H9 (cell line): ENCODE measurements at regions not wholly inside any gene's neighbourhood (a gene's known extent, or its start where the extent isn't known, plus 50 kb on each side); places are given as distances from the start of the nearest gene placed in this dataset.

Source experiments
- DNase-seq: peaks from one replicate; pipeline ENCODE4 v3.0.0-alpha.2; 2017
- H2AFZ ChIP-seq: one replicate; pipeline ENCODE4 v1.6.1; 2013; ENCODE audit warnings: mild to moderate bottlenecking, low read length, control low read depth, moderate library complexity
- H2AK5ac ChIP-seq: 2 replicates; pipeline ENCODE4 v1.6.1; 2013; ENCODE audit warnings: low read length, control low read depth, mixed read lengths; ENCODE audit not compliant: insufficient read length
- H2BK120ac ChIP-seq: one replicate; pipeline ENCODE4 v1.6.1; 2013; ENCODE audit warnings: low read depth, mild to moderate bottlenecking, low read length, control low read depth, inconsistent platforms; ENCODE audit not compliant: poor library complexity, severe bottlenecking
- H2BK12ac ChIP-seq: 2 replicates; pipeline ENCODE4 v1.6.1; 2013; ENCODE audit warnings: low read length, control low read depth, mixed read lengths, low read depth; ENCODE audit not compliant: insufficient read length
- H2BK15ac ChIP-seq: 2 replicates; pipeline ENCODE4 v1.6.1; 2013; ENCODE audit warnings: low read depth, low read length, control low read depth
- H2BK20ac ChIP-seq: one replicate; pipeline ENCODE4 v1.6.1; 2013; ENCODE audit warnings: low read depth, mild to moderate bottlenecking, low read length, control low read depth, inconsistent platforms; ENCODE audit not compliant: poor library complexity, severe bottlenecking
- H2BK5ac ChIP-seq: 2 replicates; pipeline ENCODE4 v1.6.1; 2013; ENCODE audit warnings: low read length, control low read depth, mixed read lengths; ENCODE audit not compliant: insufficient read length
- H3K14ac ChIP-seq: 2 replicates; pipeline ENCODE4 v1.6.1; 2013; ENCODE audit warnings: low read length, control low read depth; ENCODE audit not compliant: insufficient read depth
- H3K18ac ChIP-seq: 2 replicates; pipeline ENCODE4 v1.6.1; 2013; ENCODE audit warnings: low read depth, mild to moderate bottlenecking, mixed read lengths, low read length, control low read depth; ENCODE audit not compliant: insufficient read length
- H3K23ac ChIP-seq: 2 replicates; pipeline ENCODE4 v1.6.1; 2013; ENCODE audit warnings: low read length, control low read depth, mixed read lengths, low read depth; ENCODE audit not compliant: insufficient read length
- H3K23me2 ChIP-seq: 2 replicates; pipeline ENCODE4 v1.6.1; 2013; ENCODE audit warnings: low read depth, mild to moderate bottlenecking, mixed read lengths, low read length, control low read depth; ENCODE audit not compliant: insufficient read length, poor library complexity, severe bottlenecking
- H3K27ac ChIP-seq: 2 replicates; pipeline ENCODE4 v1.5.1; 2013; ENCODE audit warnings: low read length, control low read depth, mixed read lengths, low read depth; ENCODE audit not compliant: insufficient read length
- H3K27me3 ChIP-seq: 2 replicates; pipeline ENCODE4 v1.6.1; 2013; ENCODE audit warnings: low read length, control low read depth, inconsistent platforms; ENCODE audit not compliant: insufficient read depth
- H3K4ac ChIP-seq: 2 replicates; pipeline ENCODE4 v1.6.1; 2013; ENCODE audit warnings: low read depth, mild to moderate bottlenecking, control low read depth, inconsistent platforms, low read length, moderate library complexity
- H3K4me1 ChIP-seq: 2 replicates; pipeline ENCODE4 v1.6.1; 2013; ENCODE audit warnings: low read length, control low read depth, inconsistent platforms; ENCODE audit not compliant: insufficient read depth
- H3K4me2 ChIP-seq: 2 replicates; pipeline ENCODE4 v1.6.1; 2013; ENCODE audit warnings: low read length, control low read depth, mixed read lengths; ENCODE audit not compliant: insufficient read length, insufficient read depth
- H3K56ac ChIP-seq: 2 replicates; pipeline ENCODE4 v1.6.1; 2013; ENCODE audit warnings: low read depth, mild to moderate bottlenecking, mixed read lengths, low read length, control low read depth; ENCODE audit not compliant: insufficient read length
- H3K79me1 ChIP-seq: 2 replicates; pipeline ENCODE4 v1.6.1; 2013; ENCODE audit warnings: low read depth, mild to moderate bottlenecking, moderate library complexity, low read length, control low read depth, inconsistent platforms; ENCODE audit not compliant: insufficient read depth, poor library complexity, severe bottlenecking
- H3K79me2 ChIP-seq: 2 replicates; pipeline ENCODE4 v1.6.1; 2013; ENCODE audit warnings: low read length, control low read depth, inconsistent platforms; ENCODE audit not compliant: insufficient read depth
- H3K9ac ChIP-seq: 2 replicates; pipeline ENCODE4 v1.6.1; 2013; ENCODE audit warnings: low read length, control low read depth, mixed read lengths; ENCODE audit not compliant: insufficient read length; ENCODE audit errors: extremely low read depth
- H3K9me3 ChIP-seq: one replicate; pipeline ENCODE4 v1.6.1; 2013; ENCODE audit warnings: low read depth, low read length, inconsistent platforms; ENCODE audit not compliant: control insufficient read depth
- H3T11ph ChIP-seq: one replicate; pipeline ENCODE4 v1.6.1; 2013; ENCODE audit warnings: mild to moderate bottlenecking, low read length, control low read depth, inconsistent platforms
- H4K20me1 ChIP-seq: one replicate; pipeline ENCODE4 v1.6.1; 2013; ENCODE audit not compliant: control insufficient read depth, insufficient read length, insufficient read depth
- H4K5ac ChIP-seq: 2 replicates; pipeline ENCODE4 v1.6.1; 2013; ENCODE audit warnings: low read depth, mild to moderate bottlenecking, mixed read lengths, low read length, control low read depth; ENCODE audit not compliant: insufficient read length
- H4K8ac ChIP-seq: replicated peaks from 2 replicates; pipeline ENCODE4 v1.6.1; 2013; ENCODE audit warnings: low read length, control low read depth, mixed read lengths, low read depth; ENCODE audit not compliant: insufficient read length
- H4K91ac ChIP-seq: 2 replicates; pipeline ENCODE4 v1.6.1; 2013; ENCODE audit warnings: low read depth, mild to moderate bottlenecking, moderate library complexity, mixed read lengths, low read length, control low read depth; ENCODE audit not compliant: insufficient read length
- H3K27ac Mint-ChIP-seq, 3 experiments: 2 replicates in 2 of 3; 3 replicates in 1 of 3; pipeline ENCODE4 v1.8.0; 2020 to 2021; ENCODE audit warnings: mixed read lengths in 3 of 3, mild to moderate bottlenecking in 1 of 3, moderate library complexity in 1 of 3
- H3K27me3 Mint-ChIP-seq: 2 replicates; pipeline ENCODE4 v1.8.0; 2021; ENCODE audit warnings: low read depth, mild to moderate bottlenecking, moderate library complexity, mixed read lengths
- H3K36me3 Mint-ChIP-seq, 3 experiments: 2 replicates in 2 of 3; 3 replicates in 1 of 3; pipeline ENCODE4 v1.8.0; 2020 to 2021; ENCODE audit warnings: low read depth in 3 of 3, mixed read lengths in 3 of 3; ENCODE audit not compliant: insufficient read depth in 1 of 3
- H3K4me1 Mint-ChIP-seq, 2 experiments: 2 replicates each; pipeline ENCODE4 v1.8.0; 2020; ENCODE audit warnings: mixed read lengths in 2 of 2
- H3K4me3 Mint-ChIP-seq, 2 experiments: 2 replicates in 1 of 2; 3 replicates in 1 of 2; pipeline ENCODE4 v1.8.0; 2020 to 2021; ENCODE audit warnings: mild to moderate bottlenecking in 2 of 2, mixed read lengths in 2 of 2, moderate library complexity in 1 of 2
- H3K9me3 Mint-ChIP-seq, 2 experiments: 2 replicates in 1 of 2; 3 replicates in 1 of 2; pipeline ENCODE4 v1.8.0; 2020; ENCODE audit warnings: mild to moderate bottlenecking in 2 of 2, mixed read lengths in 2 of 2, moderate library complexity in 1 of 2
- WGBS: extraction: QIAGEN DNeasy Blood & Tissue Kit; methylation state at CpG from one replicate; pipeline ENCODE4 v1.1.7; 2013; ENCODE audit warnings: missing lambda C conversion rate, low lambda C conversion rate, mixed read lengths; ENCODE audit not compliant: insufficient read length; ENCODE audit errors: extremely low coverage; 5-methylcytosine and 5-hydroxymethylcytosine counted together
- TF ChIP-seq, protein P1 (sequence below): fragments of 200-600 bp; sonication (generic); conservative IDR thresholded peaks from 3 replicates; pipeline ENCODE4 v1.8.0; 2021; ENCODE audit warnings: antibody characterized with exemption, mild to moderate bottlenecking

DNA sequence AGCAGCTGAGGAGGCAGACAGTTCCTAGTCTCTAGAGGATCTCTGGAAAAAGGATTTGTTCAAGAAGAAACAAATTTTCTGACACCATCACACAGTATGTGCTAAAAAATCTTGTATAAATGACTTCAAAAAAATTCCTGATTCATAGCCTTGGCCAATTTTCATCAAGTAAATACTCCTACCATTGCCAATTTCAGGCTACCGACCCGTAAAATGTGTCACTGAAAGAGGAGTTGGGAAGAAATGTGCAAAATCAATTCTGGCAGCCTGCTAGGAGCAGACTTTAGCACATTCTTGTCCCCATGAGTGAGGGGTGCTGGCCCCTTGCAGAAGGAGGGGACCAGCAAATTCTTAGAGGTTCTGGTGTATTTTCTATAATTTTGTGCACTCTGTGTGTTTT, 109.4 kb downstream of the TMEM30B start:
- Histone ChIP-seq H3K4me2 (no peak overlapping the region), H3K79me1 (no peaks in the 10 kb centered on the region), H2BK15ac (no peak overlapping the region), H3K14ac (no peak overlapping the region), H3K27me3 (no peaks in the 10 kb centered on the region), H3T11ph (no peak overlapping the region), H3K27ac (no peak overlapping the region), H2AK5ac (no peak overlapping the region), H3K18ac (no peak overlapping the region), H4K5ac (no peak overlapping the region), H3K56ac (no peak overlapping the region), H3K4me1 (peaks cover 5% of the 10 kb centered on the region; the same call in 1 of the 2 replicates), H3K9me3 (no peaks in the 10 kb centered on the region), H2BK12ac (no peak overlapping the region), H2BK120ac (no peak overlapping the region), H2AFZ (no peak overlapping the region), H3K23ac (no peak overlapping the region), H3K79me2 (no peaks in the 10 kb centered on the region), H3K23me2 (peaks cover 4% of the 10 kb centered on the region), H3K4ac (no peak overlapping the region), H2BK5ac (no peak overlapping the region), H4K91ac (no peak overlapping the region), H4K20me1 (no peaks in the 10 kb centered on the region), H2BK20ac (no peak overlapping the region), H3K9ac (no peak overlapping the region), H4K8ac (no peak overlapping the region)
- Mint-ChIP-seq H3K9me3 (peaks cover 9 to 14% of the 10 kb centered on the region in 2 experiments), H3K27me3 (peaks cover 3% of the 10 kb centered on the region), H3K36me3 (peaks cover 0 to 13% (median 12%) of the 10 kb centered on the region in 3 experiments; a peak in 5 of 7 replicates), H3K27ac (no peak overlapping the region), H3K4me3 (no peak overlapping the region), H3K4me1 (peaks cover 11 to 26% of the 10 kb centered on the region in 2 experiments)
- no CpG with 5 or more reads among the region's 2 CpGs for WGBS
- DNase-seq: no peak
- TF ChIP-seq, protein P1, sequence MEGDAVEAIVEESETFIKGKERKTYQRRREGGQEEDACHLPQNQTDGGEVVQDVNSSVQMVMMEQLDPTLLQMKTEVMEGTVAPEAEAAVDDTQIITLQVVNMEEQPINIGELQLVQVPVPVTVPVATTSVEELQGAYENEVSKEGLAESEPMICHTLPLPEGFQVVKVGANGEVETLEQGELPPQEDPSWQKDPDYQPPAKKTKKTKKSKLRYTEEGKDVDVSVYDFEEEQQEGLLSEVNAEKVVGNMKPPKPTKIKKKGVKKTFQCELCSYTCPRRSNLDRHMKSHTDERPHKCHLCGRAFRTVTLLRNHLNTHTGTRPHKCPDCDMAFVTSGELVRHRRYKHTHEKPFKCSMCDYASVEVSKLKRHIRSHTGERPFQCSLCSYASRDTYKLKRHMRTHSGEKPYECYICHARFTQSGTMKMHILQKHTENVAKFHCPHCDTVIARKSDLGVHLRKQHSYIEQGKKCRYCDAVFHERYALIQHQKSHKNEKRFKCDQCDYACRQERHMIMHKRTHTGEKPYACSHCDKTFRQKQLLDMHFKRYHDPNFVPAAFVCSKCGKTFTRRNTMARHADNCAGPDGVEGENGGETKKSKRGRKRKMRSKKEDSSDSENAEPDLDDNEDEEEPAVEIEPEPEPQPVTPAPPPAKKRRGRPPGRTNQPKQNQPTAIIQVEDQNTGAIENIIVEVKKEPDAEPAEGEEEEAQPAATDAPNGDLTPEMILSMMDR: no peak
